H9 (cell line): ENCODE measurements at regions not wholly inside any gene's neighbourhood (a gene's known extent, or its start where the extent isn't known, plus 50 kb on each side); places are given as distances from the start of the nearest gene placed in this dataset.

Source experiments
- DNase-seq: peaks from one replicate; pipeline ENCODE4 v3.0.0-alpha.2; 2017
- H2AFZ ChIP-seq: one replicate; pipeline ENCODE4 v1.6.1; 2013; ENCODE audit warnings: mild to moderate bottlenecking, low read length, control low read depth, moderate library complexity
- H2AK5ac ChIP-seq: 2 replicates; pipeline ENCODE4 v1.6.1; 2013; ENCODE audit warnings: low read length, control low read depth, mixed read lengths; ENCODE audit not compliant: insufficient read length
- H2BK120ac ChIP-seq: one replicate; pipeline ENCODE4 v1.6.1; 2013; ENCODE audit warnings: low read depth, mild to moderate bottlenecking, low read length, control low read depth, inconsistent platforms; ENCODE audit not compliant: poor library complexity, severe bottlenecking
- H2BK12ac ChIP-seq: 2 replicates; pipeline ENCODE4 v1.6.1; 2013; ENCODE audit warnings: low read length, control low read depth, mixed read lengths, low read depth; ENCODE audit not compliant: insufficient read length
- H2BK15ac ChIP-seq: 2 replicates; pipeline ENCODE4 v1.6.1; 2013; ENCODE audit warnings: low read depth, low read length, control low read depth
- H2BK20ac ChIP-seq: one replicate; pipeline ENCODE4 v1.6.1; 2013; ENCODE audit warnings: low read depth, mild to moderate bottlenecking, low read length, control low read depth, inconsistent platforms; ENCODE audit not compliant: poor library complexity, severe bottlenecking
- H2BK5ac ChIP-seq: 2 replicates; pipeline ENCODE4 v1.6.1; 2013; ENCODE audit warnings: low read length, control low read depth, mixed read lengths; ENCODE audit not compliant: insufficient read length
- H3K14ac ChIP-seq: 2 replicates; pipeline ENCODE4 v1.6.1; 2013; ENCODE audit warnings: low read length, control low read depth; ENCODE audit not compliant: insufficient read depth
- H3K18ac ChIP-seq: 2 replicates; pipeline ENCODE4 v1.6.1; 2013; ENCODE audit warnings: low read depth, mild to moderate bottlenecking, mixed read lengths, low read length, control low read depth; ENCODE audit not compliant: insufficient read length
- H3K23ac ChIP-seq: 2 replicates; pipeline ENCODE4 v1.6.1; 2013; ENCODE audit warnings: low read length, control low read depth, mixed read lengths, low read depth; ENCODE audit not compliant: insufficient read length
- H3K23me2 ChIP-seq: 2 replicates; pipeline ENCODE4 v1.6.1; 2013; ENCODE audit warnings: low read depth, mild to moderate bottlenecking, mixed read lengths, low read length, control low read depth; ENCODE audit not compliant: insufficient read length, poor library complexity, severe bottlenecking
- H3K27ac ChIP-seq: 2 replicates; pipeline ENCODE4 v1.5.1; 2013; ENCODE audit warnings: low read length, control low read depth, mixed read lengths, low read depth; ENCODE audit not compliant: insufficient read length
- H3K27me3 ChIP-seq: 2 replicates; pipeline ENCODE4 v1.6.1; 2013; ENCODE audit warnings: low read length, control low read depth, inconsistent platforms; ENCODE audit not compliant: insufficient read depth
- H3K4ac ChIP-seq: 2 replicates; pipeline ENCODE4 v1.6.1; 2013; ENCODE audit warnings: low read depth, mild to moderate bottlenecking, control low read depth, inconsistent platforms, low read length, moderate library complexity
- H3K4me1 ChIP-seq: 2 replicates; pipeline ENCODE4 v1.6.1; 2013; ENCODE audit warnings: low read length, control low read depth, inconsistent platforms; ENCODE audit not compliant: insufficient read depth
- H3K4me2 ChIP-seq: 2 replicates; pipeline ENCODE4 v1.6.1; 2013; ENCODE audit warnings: low read length, control low read depth, mixed read lengths; ENCODE audit not compliant: insufficient read length, insufficient read depth
- H3K56ac ChIP-seq: 2 replicates; pipeline ENCODE4 v1.6.1; 2013; ENCODE audit warnings: low read depth, mild to moderate bottlenecking, mixed read lengths, low read length, control low read depth; ENCODE audit not compliant: insufficient read length
- H3K79me1 ChIP-seq: 2 replicates; pipeline ENCODE4 v1.6.1; 2013; ENCODE audit warnings: low read depth, mild to moderate bottlenecking, moderate library complexity, low read length, control low read depth, inconsistent platforms; ENCODE audit not compliant: insufficient read depth, poor library complexity, severe bottlenecking
- H3K79me2 ChIP-seq: 2 replicates; pipeline ENCODE4 v1.6.1; 2013; ENCODE audit warnings: low read length, control low read depth, inconsistent platforms; ENCODE audit not compliant: insufficient read depth
- H3K9ac ChIP-seq: 2 replicates; pipeline ENCODE4 v1.6.1; 2013; ENCODE audit warnings: low read length, control low read depth, mixed read lengths; ENCODE audit not compliant: insufficient read length; ENCODE audit errors: extremely low read depth
- H3K9me3 ChIP-seq: one replicate; pipeline ENCODE4 v1.6.1; 2013; ENCODE audit warnings: low read depth, low read length, inconsistent platforms; ENCODE audit not compliant: control insufficient read depth
- H3T11ph ChIP-seq: one replicate; pipeline ENCODE4 v1.6.1; 2013; ENCODE audit warnings: mild to moderate bottlenecking, low read length, control low read depth, inconsistent platforms
- H4K20me1 ChIP-seq: one replicate; pipeline ENCODE4 v1.6.1; 2013; ENCODE audit not compliant: control insufficient read depth, insufficient read length, insufficient read depth
- H4K5ac ChIP-seq: 2 replicates; pipeline ENCODE4 v1.6.1; 2013; ENCODE audit warnings: low read depth, mild to moderate bottlenecking, mixed read lengths, low read length, control low read depth; ENCODE audit not compliant: insufficient read length
- H4K8ac ChIP-seq: replicated peaks from 2 replicates; pipeline ENCODE4 v1.6.1; 2013; ENCODE audit warnings: low read length, control low read depth, mixed read lengths, low read depth; ENCODE audit not compliant: insufficient read length
- H4K91ac ChIP-seq: 2 replicates; pipeline ENCODE4 v1.6.1; 2013; ENCODE audit warnings: low read depth, mild to moderate bottlenecking, moderate library complexity, mixed read lengths, low read length, control low read depth; ENCODE audit not compliant: insufficient read length
- H3K27ac Mint-ChIP-seq, 3 experiments: 2 replicates in 2 of 3; 3 replicates in 1 of 3; pipeline ENCODE4 v1.8.0; 2020 to 2021; ENCODE audit warnings: mixed read lengths in 3 of 3, mild to moderate bottlenecking in 1 of 3, moderate library complexity in 1 of 3
- H3K27me3 Mint-ChIP-seq: 2 replicates; pipeline ENCODE4 v1.8.0; 2021; ENCODE audit warnings: low read depth, mild to moderate bottlenecking, moderate library complexity, mixed read lengths
- H3K36me3 Mint-ChIP-seq, 3 experiments: 2 replicates in 2 of 3; 3 replicates in 1 of 3; pipeline ENCODE4 v1.8.0; 2020 to 2021; ENCODE audit warnings: low read depth in 3 of 3, mixed read lengths in 3 of 3; ENCODE audit not compliant: insufficient read depth in 1 of 3
- H3K4me1 Mint-ChIP-seq, 2 experiments: 2 replicates each; pipeline ENCODE4 v1.8.0; 2020; ENCODE audit warnings: mixed read lengths in 2 of 2
- H3K4me3 Mint-ChIP-seq, 2 experiments: 2 replicates in 1 of 2; 3 replicates in 1 of 2; pipeline ENCODE4 v1.8.0; 2020 to 2021; ENCODE audit warnings: mild to moderate bottlenecking in 2 of 2, mixed read lengths in 2 of 2, moderate library complexity in 1 of 2
- H3K9me3 Mint-ChIP-seq, 2 experiments: 2 replicates in 1 of 2; 3 replicates in 1 of 2; pipeline ENCODE4 v1.8.0; 2020; ENCODE audit warnings: mild to moderate bottlenecking in 2 of 2, mixed read lengths in 2 of 2, moderate library complexity in 1 of 2
- WGBS: extraction: QIAGEN DNeasy Blood & Tissue Kit; methylation state at CpG from one replicate; pipeline ENCODE4 v1.1.7; 2013; ENCODE audit warnings: missing lambda C conversion rate, low lambda C conversion rate, mixed read lengths; ENCODE audit not compliant: insufficient read length; ENCODE audit errors: extremely low coverage; 5-methylcytosine and 5-hydroxymethylcytosine counted together
- TF ChIP-seq, protein P1 (sequence below): fragments of 200-600 bp; sonication (generic); conservative IDR thresholded peaks from 3 replicates; pipeline ENCODE4 v1.8.0; 2021; ENCODE audit warnings: antibody characterized with exemption, mild to moderate bottlenecking

DNA sequence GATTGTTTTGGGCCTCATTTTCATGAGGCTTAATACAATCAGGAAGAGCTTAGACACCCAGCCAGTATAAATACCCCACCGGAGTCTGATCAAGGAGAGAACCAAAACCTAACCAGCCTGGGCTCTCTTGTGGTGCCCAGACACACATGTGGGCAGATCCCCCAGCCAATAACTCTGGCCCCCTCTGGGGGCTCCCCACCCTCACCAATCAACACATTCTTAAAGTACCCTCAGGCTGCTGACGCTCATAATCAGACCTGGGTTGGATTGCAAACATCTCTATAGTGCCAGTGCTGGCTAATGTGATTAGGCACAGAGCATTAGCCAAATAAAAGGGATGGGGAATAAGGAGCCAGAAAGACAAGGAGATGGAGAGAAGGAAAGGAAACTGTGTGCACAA lies 329.6 kb downstream of the BCL11A start:
- H3K4ac ChIP-seq, result no peak overlapping the region
- no peak overlapping the region for H4K8ac ChIP-seq
- WGBS, result no CpG with 5 or more reads among the region's 2 CpGs
- no peak overlapping the region for H3K56ac ChIP-seq
- no peaks in the 10 kb centered on the region for H3K9me3 ChIP-seq
- H2BK120ac ChIP-seq, result no peak overlapping the region
- H3K4me2 ChIP-seq, result no peak overlapping the region
- Mint-ChIP-seq H3K4me1 (peaks cover 6% of the 10 kb centered on the region in 2 experiments; a peak in 2 of 4 replicates), H3K9me3 (no peaks in the 10 kb centered on the region), H3K27me3 (no peaks in the 10 kb centered on the region), H3K27ac (no peak overlapping the region), H3K4me3 (no peak overlapping the region), H3K36me3 (no peaks in the 10 kb centered on the region)
- no peak overlapping the region for H2BK5ac ChIP-seq
- H3K27me3 ChIP-seq, result no peaks in the 10 kb centered on the region
- no peaks in the 10 kb centered on the region for H4K20me1 ChIP-seq
- no peak overlapping the region for H3K18ac ChIP-seq
- TF ChIP-seq, protein P1, sequence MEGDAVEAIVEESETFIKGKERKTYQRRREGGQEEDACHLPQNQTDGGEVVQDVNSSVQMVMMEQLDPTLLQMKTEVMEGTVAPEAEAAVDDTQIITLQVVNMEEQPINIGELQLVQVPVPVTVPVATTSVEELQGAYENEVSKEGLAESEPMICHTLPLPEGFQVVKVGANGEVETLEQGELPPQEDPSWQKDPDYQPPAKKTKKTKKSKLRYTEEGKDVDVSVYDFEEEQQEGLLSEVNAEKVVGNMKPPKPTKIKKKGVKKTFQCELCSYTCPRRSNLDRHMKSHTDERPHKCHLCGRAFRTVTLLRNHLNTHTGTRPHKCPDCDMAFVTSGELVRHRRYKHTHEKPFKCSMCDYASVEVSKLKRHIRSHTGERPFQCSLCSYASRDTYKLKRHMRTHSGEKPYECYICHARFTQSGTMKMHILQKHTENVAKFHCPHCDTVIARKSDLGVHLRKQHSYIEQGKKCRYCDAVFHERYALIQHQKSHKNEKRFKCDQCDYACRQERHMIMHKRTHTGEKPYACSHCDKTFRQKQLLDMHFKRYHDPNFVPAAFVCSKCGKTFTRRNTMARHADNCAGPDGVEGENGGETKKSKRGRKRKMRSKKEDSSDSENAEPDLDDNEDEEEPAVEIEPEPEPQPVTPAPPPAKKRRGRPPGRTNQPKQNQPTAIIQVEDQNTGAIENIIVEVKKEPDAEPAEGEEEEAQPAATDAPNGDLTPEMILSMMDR, result no peak
- no peak overlapping the region for H3T11ph ChIP-seq
- no peak overlapping the region for H2BK12ac ChIP-seq
- H3K9ac ChIP-seq, result no peak overlapping the region
- no peak overlapping the region for H4K91ac ChIP-seq
- no peak overlapping the region for H4K5ac ChIP-seq
- H2BK15ac ChIP-seq, result no peak overlapping the region
- H3K23me2 ChIP-seq, result no peaks in the 10 kb centered on the region
- no peak overlapping the region for H3K23ac ChIP-seq
- H3K4me1 ChIP-seq, result no peaks in the 10 kb centered on the region
- H2AFZ ChIP-seq, result no peak overlapping the region
- H3K27ac ChIP-seq, result no peak overlapping the region
- H3K14ac ChIP-seq, result no peak overlapping the region
- H3K79me2 ChIP-seq, result no peaks in the 10 kb centered on the region
- DNase-seq, result no peak
- no peaks in the 10 kb centered on the region for H3K79me1 ChIP-seq
- no peak overlapping the region for H2AK5ac ChIP-seq
- H2BK20ac ChIP-seq, result no peak overlapping the region
